Fibroblast of skin of back (primary cell): ENCODE measurements at regions not wholly inside any gene's neighbourhood (a gene's known extent, or its start where the extent isn't known, plus 50 kb on each side); places are given as distances from the start of the nearest gene placed in this dataset.
A peak's percentile ranks its signal among the peaks of the same experiment; 100 is the strongest.
"Not testable (repeated sequence)": the region's sequence is repeated elsewhere in the genome, so short reads cannot be mapped to it uniquely, and the experiment has no call there.

Experiments used
- DNase-seq: peaks from one replicate; pipeline ENCODE4 v3.0.0-alpha.2; 2013

DNA sequence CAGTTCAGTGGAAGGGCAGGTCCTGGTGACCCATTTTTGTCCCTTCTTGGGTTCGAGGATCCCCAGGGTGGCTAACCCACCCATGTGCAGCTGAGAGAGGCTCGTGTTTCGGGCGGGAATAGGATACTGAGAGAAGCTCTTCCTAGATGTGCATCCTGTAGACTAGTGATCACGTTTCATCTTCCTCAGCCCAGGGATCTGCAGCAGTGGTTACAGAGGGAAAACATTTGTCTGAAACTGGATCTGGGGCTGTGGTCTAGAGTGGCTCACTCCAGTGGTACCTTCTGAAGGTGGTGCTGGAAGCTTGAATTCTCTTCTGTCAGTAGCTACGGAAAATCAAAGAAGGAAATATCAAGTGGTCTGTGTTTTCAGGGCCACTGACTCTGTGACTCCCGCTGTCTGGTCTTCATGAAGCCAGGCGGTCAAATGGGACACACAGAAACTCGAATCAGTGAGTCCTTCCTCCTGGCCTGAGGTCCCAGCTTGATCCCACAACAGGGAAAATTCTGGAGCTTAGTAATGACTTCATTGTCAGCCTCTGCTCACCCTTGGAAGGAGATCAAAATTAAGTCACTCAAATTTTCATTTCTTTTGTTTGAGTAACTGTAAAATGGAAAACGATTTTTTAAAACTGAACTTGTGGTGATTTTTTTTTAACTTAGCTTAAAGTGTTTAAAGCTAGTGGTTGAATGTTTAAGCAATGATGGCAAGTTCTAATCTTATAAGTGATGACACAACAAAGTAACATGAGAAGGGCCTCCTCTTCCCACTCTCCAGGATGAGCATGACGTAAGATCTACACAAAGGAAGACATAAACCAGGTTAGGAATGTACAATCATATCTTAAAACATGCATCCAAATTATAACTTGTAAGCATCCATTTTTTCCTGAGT, 469.3 kb upstream of the KLF6 start:
- peak; percentile 91 for DNase-seq

DNA sequence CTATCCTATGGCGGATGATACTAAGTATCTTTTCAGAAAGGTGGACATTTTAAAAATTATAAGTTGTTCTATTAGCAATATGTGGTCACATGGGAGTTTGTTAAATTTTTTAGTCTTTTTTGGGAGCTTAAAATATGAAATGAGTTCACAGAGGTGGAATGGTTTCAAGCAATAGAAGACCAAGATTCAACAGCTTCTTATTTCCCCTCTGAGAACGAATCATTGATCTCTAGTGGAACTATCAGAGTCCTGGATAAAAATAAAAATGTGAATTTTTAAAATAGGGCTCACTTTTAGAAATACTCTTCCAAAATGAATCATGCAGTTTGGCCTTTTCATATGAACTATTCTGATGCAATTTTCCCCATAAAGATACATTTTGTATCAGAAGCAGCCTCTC, 467.7 kb upstream of the KLF6 start:
- DNase-seq: no peak

- no peak for DNase-seq
Observed at GRCh38 chr10:4250587-4250887, 465.5 kb upstream of the KLF6 start.

DNA sequence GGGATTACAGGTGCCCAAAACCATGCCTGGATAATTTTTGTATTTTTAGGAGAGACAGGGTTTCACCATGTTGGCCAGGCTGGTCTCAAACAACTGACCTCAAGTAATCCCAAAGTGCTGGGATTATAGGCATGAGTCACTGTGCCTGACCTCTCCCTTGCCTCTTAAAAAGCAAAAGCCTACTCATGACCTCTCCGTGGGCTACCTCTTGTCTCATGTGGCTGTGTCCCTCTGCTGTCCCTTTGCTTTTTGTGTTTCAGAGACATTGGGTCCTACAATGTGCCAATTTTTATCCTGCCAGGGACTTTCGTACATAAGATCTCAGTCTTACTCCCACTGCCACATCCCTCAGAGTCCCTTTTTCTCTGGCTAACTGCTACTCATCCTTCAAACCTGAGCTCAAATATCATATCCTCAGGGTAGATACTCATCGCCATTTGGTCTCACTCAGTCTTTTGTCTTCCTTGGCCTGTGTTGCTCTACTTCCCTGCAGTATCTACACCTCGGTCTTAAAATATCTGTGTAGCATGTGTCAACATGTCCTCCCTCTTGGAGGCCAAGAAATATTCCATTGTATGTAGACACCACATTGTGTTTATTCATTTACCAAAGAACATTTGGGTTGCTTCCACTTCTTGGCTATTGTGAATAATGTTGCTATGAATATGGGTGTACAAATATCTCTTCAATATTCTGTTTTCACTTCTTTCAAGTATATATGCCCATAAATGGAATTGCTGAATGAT, 465.0 kb upstream of the KLF6 start:
- DNase-seq: peak; percentile 19

GRCh38 chr10:4247379-4247778, 462.4 kb upstream of the KLF6 start:
- DNase-seq: no peak

DNA sequence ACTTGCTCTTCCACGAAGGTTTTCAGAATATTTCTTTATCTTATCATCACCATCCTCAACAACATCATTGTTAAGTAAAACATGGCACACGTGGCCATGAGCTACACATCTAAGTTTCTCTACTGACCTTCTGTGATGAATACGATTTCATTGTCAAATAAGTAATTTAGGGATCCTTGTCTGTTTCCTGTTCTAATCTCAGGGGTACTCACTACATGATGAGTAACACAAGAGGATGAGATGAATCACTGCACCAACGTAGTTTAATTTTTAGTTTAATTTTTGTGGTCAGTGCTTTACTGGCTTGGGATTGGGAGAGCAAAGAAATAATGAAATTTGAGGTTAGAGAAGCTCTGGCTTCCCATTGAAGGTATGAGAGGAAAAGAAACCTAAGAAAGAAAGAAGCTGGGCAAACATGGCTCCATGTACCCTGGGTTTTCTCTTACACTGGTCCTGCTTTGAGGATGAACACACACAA, 461.9 kb upstream of the KLF6 start:
- DNase-seq: peak; percentile 96

GRCh38 chr10:4243651-4244050, 458.6 kb upstream of the KLF6 start:
- DNase-seq: peak; percentile 100

DNA sequence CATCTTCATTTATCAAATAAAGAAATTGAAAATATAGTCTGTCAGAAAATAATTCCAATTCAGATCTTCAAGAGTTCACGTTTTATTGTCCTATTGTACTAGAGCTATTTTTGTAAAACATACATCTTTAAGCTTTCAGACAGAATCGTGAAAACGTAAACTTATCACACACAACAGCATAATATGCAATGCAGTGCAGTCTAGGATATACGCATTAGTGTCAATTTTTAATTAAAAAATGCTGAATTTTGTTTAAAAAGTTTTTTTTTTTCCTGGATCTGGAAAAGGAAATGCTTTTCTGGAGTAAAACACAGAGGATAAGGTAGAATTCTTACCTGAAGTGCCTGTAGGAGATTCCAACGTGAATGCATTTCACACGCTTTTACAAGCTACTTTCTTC, 458.2 kb upstream of the KLF6 start:
- no peak for DNase-seq

- peak; percentile 93 for DNase-seq
Observed at GRCh38 chr10:4242561-4243035, 457.6 kb upstream of the KLF6 start.

- DNase-seq: peak; percentile 100
Observed at GRCh38 chr10:4241724-4242345, 456.8 kb upstream of the KLF6 start.

DNA sequence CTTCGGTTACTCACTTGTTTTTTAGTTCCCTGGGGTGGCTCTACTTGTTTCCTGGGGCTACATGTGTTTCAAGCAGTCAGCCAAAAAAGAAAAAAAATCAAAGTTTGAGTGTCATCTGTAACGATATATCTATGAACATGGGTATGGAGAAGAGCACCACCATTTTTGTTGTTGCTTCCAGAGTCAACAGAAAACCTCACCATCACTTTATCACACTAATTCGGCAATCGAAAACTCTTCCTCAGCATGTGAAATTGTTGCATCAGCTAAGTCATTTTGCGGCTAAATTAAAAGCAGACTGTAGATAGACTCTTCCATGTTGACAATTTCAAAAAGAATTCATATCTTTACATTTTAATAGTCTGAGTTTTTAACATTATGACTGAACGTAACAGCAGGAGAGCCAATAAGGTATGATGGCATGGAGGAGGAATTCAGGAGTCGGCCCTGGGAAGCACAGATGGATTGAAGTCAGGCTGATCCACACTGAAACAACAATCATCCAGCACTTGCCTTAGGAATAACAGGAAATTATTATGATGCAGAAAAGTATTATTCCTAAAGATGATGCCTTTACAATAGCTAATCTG, 455.7 kb upstream of the KLF6 start:
- peak; percentile 99 for DNase-seq

DNA sequence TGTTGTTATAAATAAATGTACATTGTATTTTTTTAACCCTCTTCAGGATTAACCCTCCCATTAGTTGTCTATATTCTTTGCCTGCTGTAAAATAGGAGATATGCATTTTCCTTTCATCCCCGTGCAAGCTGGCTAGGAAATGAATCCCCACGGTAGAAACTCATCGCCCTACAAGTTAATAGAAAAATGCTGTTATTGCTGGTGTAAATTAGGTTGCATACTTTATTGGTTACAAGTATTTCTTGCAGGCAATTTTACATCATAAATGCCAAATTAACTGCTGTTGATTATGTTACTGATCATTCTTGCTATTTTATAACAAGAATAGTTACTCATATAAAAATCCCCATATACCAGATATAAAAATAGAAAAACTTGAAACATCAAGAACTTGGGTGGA, 454.2 kb upstream of the KLF6 start:
- DNase-seq: no peak

DNA sequence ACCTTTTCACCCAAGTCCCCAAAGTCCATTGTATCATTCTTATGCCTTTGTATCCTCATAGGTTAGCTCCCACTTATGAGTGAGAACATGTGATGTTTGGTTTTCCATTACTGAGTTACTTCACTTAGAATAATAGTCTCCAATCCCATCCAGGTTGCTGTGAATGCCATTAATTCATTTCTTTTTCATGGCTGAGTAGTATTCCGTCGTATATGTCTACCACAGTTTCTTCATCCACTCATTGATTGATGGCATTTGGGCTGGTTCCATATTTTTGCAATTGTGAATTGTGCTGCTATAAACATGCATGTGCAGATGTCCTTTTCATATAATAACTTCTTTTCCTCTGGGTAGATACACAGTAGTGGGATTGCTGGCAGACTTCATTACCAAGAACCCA, 451.9 kb upstream of the KLF6 start:
- not testable (repeated sequence) for DNase-seq

- no peak for DNase-seq
Observed at GRCh38 chr10:4234661-4235060, 449.7 kb upstream of the KLF6 start.

DNA sequence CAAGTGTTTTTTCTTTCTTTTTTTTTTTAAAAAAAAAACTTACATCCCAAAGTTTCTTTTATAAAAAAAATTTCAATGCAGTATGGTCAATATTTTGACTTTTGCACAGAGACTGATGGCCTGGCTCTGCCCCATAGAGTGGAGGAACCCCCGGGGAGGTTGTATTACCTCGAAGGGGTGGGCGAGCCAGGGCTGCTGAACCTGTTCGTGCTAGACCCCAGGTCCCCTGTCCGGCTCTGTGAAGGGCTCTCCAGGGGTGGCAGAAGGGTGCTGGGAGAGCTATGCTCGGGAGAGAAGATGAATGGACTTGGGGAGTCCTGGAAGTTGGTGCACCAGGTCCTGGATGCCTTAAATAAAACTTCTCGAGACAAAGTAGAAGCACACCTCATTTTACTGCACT, 446.4 kb upstream of the KLF6 start:
- no peak for DNase-seq

DNA sequence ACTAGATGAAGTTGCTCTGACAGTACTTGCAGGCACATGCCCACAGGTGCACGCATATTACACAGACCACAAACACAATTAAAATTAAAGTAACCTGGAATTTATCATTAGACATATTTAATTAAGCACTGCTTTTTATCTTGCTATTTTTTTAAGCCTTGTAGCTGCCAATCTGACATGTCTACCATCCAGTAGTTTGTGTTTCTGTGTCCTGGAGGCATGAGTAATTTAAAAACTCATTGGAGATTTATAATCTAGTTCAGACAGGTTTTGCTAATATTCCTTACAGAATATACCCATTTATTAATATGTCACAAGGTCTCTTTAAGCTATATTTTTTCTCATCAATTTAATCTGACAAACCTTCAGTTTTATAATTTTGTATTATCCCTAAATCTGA, 445.0 kb upstream of the KLF6 start:
- no peak for DNase-seq

- no peak for DNase-seq
Observed at GRCh38 chr10:4229106-4229505, 444.1 kb upstream of the KLF6 start.

DNA sequence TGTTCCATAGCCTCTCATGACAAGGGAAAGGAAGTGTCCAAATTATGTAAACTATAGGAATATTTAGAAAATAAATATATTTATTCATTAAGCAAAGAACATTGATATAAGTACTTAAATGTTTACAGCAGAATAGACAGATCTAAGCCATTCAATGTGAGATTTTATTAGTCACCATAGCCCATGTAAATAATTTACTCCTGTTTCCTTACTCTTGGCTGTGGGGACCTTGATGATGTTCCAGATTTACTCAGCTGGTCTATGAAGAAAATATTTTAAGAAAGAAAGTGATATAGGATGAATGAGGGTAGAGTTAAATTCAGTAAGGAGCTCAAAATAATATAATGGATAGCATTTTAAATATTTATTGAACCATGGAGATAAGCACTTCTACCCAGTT, 442.6 kb upstream of the KLF6 start:
- no peak for DNase-seq

- DNase-seq: no peak
Observed at GRCh38 chr10:4226941-4227540, 442.0 kb upstream of the KLF6 start.

DNA sequence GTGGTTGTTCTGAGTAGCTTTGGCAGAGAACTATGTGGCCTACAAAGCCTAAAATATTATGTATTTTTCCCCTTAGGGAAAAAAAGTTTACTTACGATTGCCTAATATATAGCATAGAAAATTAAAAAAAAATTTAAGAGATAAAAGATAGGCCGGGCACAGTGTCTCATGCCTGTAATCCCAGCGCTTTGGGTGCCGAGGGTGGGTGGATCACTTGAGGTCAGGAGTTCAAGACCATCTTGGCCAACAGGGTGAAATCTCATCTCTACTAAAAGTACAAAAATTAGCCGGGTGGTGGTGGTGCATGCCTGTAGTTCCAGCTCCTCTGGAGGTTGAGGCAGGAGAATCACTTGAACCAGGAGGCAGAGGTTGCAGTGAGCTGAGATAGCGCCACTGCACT, 439.2 kb upstream of the KLF6 start:
- DNase-seq: no peak

DNA sequence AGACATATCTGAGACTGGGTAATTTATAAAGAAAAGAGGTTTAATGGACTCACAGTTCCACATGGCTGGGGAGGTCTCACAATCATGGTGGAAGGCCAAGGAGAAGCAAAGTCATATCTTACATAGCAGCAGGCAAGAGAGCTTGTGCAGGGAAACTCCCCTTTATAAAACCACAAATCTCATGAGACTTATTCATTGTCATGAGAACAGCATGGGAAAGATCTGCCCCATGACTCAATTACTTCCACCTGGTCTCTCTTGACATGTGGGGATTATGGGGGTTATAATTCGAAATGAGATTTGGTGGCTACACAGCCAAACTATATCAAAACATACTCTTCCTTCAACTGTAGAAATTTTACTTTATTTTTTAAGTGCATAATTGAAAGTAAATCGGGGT, 436.3 kb upstream of the KLF6 start:
- DNase-seq: peak; percentile 32

GRCh38 chr10:4219901-4220300, 434.9 kb upstream of the KLF6 start:
- DNase-seq: no peak

- no peak for DNase-seq
Observed at GRCh38 chr10:4217653-4218052, 432.6 kb upstream of the KLF6 start.
